Upper lobe of left lung (tissue), 6 donors: ENCODE measurements at regions not wholly inside any gene's neighbourhood (a gene's known extent, or its start where the extent isn't known, plus 50 kb on each side); places are given as distances from the start of the nearest gene placed in this dataset.

ENCODE experiments used
- ATAC-seq, 2 donors: fragments of 200-7000 bp; cut with Tn5 transposase; one replicate each; pipeline ENCODE4 v1.9.1; 2022; ENCODE audit warnings: mild to moderate bottlenecking in 2 of 2, moderate library complexity in 2 of 2; ENCODE audit not compliant: low FRiP score in 2 of 2
- DNase-seq, 2 donors: peaks; one replicate each; pipeline ENCODE4 v3.0.0-alpha.2; 2019 to 2020
- H3K27ac ChIP-seq, 4 donors: fragments of 200-600 bp; sonication (generic); one replicate each; pipeline ENCODE4 v1.5.1; 2016 to 2019
- H3K27me3 ChIP-seq, 4 donors: fragments of 200-600 bp; sonication (generic); one replicate each; pipeline ENCODE4 v1.5.1; 2017 to 2019
- H3K36me3 ChIP-seq, 4 donors: fragments of 200-600 bp; sonication (generic); one replicate each; pipeline ENCODE4 v1.5.1; 2016 to 2019
- H3K4me1 ChIP-seq, 4 donors: fragments of 200-600 bp; sonication (generic); one replicate each; pipeline ENCODE4 v1.5.1; 2018 to 2019
- H3K4me3 ChIP-seq, 4 donors: fragments of 200-600 bp; sonication (generic); one replicate each; pipeline ENCODE4 v1.5.1; 2017 to 2019; ENCODE audit warnings: mild to moderate bottlenecking in 2 of 4, moderate library complexity in 1 of 4
- H3K9me3 ChIP-seq, 4 donors: fragments of 200-600 bp; sonication (generic); one replicate each; pipeline ENCODE4 v1.5.1; 2018 to 2019
- CTCF ChIP-seq, 6 experiments: fragments of 450-650 bp in 4 of 6; fragments of 200-600 bp in 2 of 6; sonication (generic) in 2 of 6; IDR thresholded peaks; one replicate each; pipeline ENCODE4 v1.5.1; 2016 to 2019; ENCODE audit warnings: antibody characterized with exemption in 6 of 6
- EP300 ChIP-seq, 4 donors: sonication (generic); formaldehyde crosslinking; IDR thresholded peaks; one replicate each; pipeline ENCODE4 v1.5.1; 2017; ENCODE audit warnings: antibody characterized with exemption in 4 of 4, control low read depth in 2 of 4
- POLR2A ChIP-seq, 4 donors: fragments of 450-650 bp; IDR thresholded peaks; one replicate each; pipeline ENCODE4 v1.5.1; 2016 to 2017; ENCODE audit warnings: antibody characterized with exemption in 4 of 4, mild to moderate bottlenecking in 2 of 4
- POLR2AphosphoS5 ChIP-seq, 2 donors: sonication (generic); formaldehyde crosslinking; IDR thresholded peaks; one replicate each; pipeline ENCODE4 v1.5.1; 2017; ENCODE audit warnings: antibody characterized with exemption in 2 of 2
- WGBS, 2 donors: methylation state at CpG; one replicate each; pipeline ENCODE4 v1.1.5; 2017 to 2018; 5-methylcytosine and 5-hydroxymethylcytosine counted together
- donor health status: DM: no; HTN: no; CAD: no; lungs with moderate emphysema.
- donor health status: DM: no; HTN: yes; CAD: no; lungs with severe emphysema.

- Histone ChIP-seq H3K4me1 (peaks cover 4 to 20% (median 12%) of the 10 kb centered on the region in 4 donors), H3K36me3 (no peaks in the 10 kb centered on the region), H3K27ac (no peak overlapping the region), H3K27me3 (no peaks in the 10 kb centered on the region), H3K4me3 (no peak overlapping the region), H3K9me3 (no peaks in the 10 kb centered on the region)
- peak; percentile 74 to 76 for ATAC-seq
- WGBS, 2 donors: 52 to 63% methylated on average over 7 of the region's 7 CpGs
- peak in 1 of 2 donors; percentile 83 for DNase-seq
- TF ChIP-seq POLR2AphosphoS5 (IDR thresholded peaks at IDR 0.05) (peak in 1 of 2 donors; percentile 13), POLR2A (IDR thresholded peaks at IDR 0.05) (no peak), CTCF (IDR thresholded peaks at IDR 0.05) (no peak), EP300 (IDR thresholded peaks at IDR 0.05) (peak in 1 of 4 donors; percentile 50)
These were observed 377.1 kb upstream of the TBL1XR1 start for GRCh38 chr3:177574222-177574856.

DNA sequence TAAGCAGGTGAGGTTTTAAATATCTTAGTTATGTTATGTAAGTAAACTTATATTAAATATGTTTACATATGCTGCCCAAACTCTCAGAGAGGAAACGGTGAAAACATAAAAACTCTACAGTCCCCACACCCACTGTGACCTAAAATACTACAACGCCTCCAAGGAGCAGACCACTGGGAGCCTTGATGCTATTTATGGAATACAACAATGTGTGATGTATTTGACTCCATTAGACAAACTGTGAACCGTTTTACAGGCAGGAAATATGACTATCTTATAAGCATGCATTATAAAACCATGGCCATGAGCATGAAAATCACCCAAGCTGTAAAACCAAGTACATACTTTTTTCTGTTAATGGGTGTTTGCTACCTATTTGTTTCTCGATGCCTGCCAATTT is 379.5 kb upstream of the TBL1XR1 start:
- TF ChIP-seq POLR2AphosphoS5 (IDR thresholded peaks at IDR 0.05): no peak
- no peak for TF ChIP-seq CTCF (IDR thresholded peaks at IDR 0.05)
- ATAC-seq (no peak), DNase-seq (no peak)
- no peaks in the 10 kb centered on the region for H3K36me3 ChIP-seq
- H3K9me3 ChIP-seq: no peaks in the 10 kb centered on the region
- no peak overlapping the region for H3K4me3 ChIP-seq
- H3K27ac ChIP-seq: no peak overlapping the region
- WGBS, 2 donors: 61 to 62% methylated on average over 4 of the region's 4 CpGs
- H3K4me1 ChIP-seq: peaks cover 4 to 8% (median 4%) of the 10 kb centered on the region in 4 donors
- no peaks in the 10 kb centered on the region for H3K27me3 ChIP-seq

GRCh38 chr3:177578488-177578887 is 381.2 kb upstream of the TBL1XR1 start:
- Histone ChIP-seq H3K27ac (no peak overlapping the region), H3K36me3 (no peaks in the 10 kb centered on the region), H3K27me3 (no peaks in the 10 kb centered on the region), H3K4me1 (peaks cover 3 to 4% (median 4%) of the 10 kb centered on the region in 4 donors), H3K4me3 (no peak overlapping the region), H3K9me3 (no peaks in the 10 kb centered on the region)
- no peak for ATAC-seq
- DNase-seq: no peak
- WGBS, 2 donors: 77 to 78% methylated on average over 6 of the region's 6 CpGs
- TF ChIP-seq CTCF (IDR thresholded peaks at IDR 0.05) (no peak), EP300 (IDR thresholded peaks at IDR 0.05) (no peak), POLR2A (IDR thresholded peaks at IDR 0.05) (no peak), POLR2AphosphoS5 (IDR thresholded peaks at IDR 0.05) (no peak)

DNA sequence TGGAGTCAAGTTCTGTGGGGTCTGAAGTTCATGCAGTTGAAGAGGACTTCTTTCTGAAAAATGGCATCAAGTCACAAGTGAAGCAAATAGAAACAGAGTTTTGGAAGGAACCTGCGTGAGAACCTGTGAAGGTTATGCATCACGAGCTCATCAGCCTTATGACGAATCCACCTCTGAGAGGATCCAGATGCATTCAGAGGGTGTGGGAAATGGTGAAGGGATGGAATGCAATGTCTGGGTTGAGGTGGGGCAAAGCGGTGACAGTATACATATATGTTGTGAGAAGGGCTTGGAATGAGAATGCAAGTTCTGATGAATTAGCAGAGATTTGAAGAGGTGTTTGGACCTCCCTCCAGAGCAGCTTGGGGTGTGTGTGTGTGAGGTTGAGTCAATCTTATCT is 382.1 kb upstream of the TBL1XR1 start:
- peaks cover 3 to 4% (median 4%) of the 10 kb centered on the region in 4 donors for H3K4me1 ChIP-seq
- TF ChIP-seq EP300 (IDR thresholded peaks at IDR 0.05) (no peak), POLR2A (IDR thresholded peaks at IDR 0.05) (no peak), CTCF (IDR thresholded peaks at IDR 0.05) (no peak), POLR2AphosphoS5 (IDR thresholded peaks at IDR 0.05) (no peak)
- 96 to 97% methylated on average over 4 of the region's 4 CpGs for WGBS, 2 donors
- no peaks in the 10 kb centered on the region for H3K27me3 ChIP-seq
- H3K9me3 ChIP-seq: no peaks in the 10 kb centered on the region
- no peaks in the 10 kb centered on the region for H3K36me3 ChIP-seq
- DNase-seq (no peak), ATAC-seq (no peak)
- no peak overlapping the region for H3K27ac ChIP-seq
- no peak overlapping the region for H3K4me3 ChIP-seq

- Histone ChIP-seq H3K9me3 (no peaks in the 10 kb centered on the region), H3K27ac (no peak overlapping the region), H3K27me3 (no peaks in the 10 kb centered on the region), H3K4me3 (no peak overlapping the region), H3K4me1 (no peaks in the 10 kb centered on the region), H3K36me3 (no peaks in the 10 kb centered on the region)
- WGBS, 2 donors: 58 to 59% methylated on average over 2 of the region's 2 CpGs
- DNase-seq: no peak
- TF ChIP-seq POLR2AphosphoS5 (IDR thresholded peaks at IDR 0.05): no peak
- TF ChIP-seq EP300 (IDR thresholded peaks at IDR 0.05): no peak
- TF ChIP-seq CTCF (IDR thresholded peaks at IDR 0.05): no peak
- no peak for TF ChIP-seq POLR2A (IDR thresholded peaks at IDR 0.05)
- ATAC-seq: no peak
These were observed 383.2 kb upstream of the TBL1XR1 start for GRCh38 chr3:177580437-177580836.
